K562 (cell line): ENCODE measurements at regions not wholly inside any gene's neighbourhood (a gene's known extent, or its start where the extent isn't known, plus 50 kb on each side); places are given as distances from the start of the nearest gene placed in this dataset.
A peak's percentile ranks its signal among the peaks of the same experiment; 100 is the strongest.

Source experiments
- ATAC-seq: fragments of 200-7000 bp; cut with Tn5 transposase; 3 replicates; pipeline ENCODE4 v1.9.1; 2020; ENCODE audit warnings: moderate library complexity
- BruUV-seq: library from RNA; stranded (reverse); fragments of 400-500 nt; replicated peaks from 2 replicates; lab custom pipeline; 2021; lab: Mats Ljungman, UMichigan
- CTCF ChIA-PET: fragments of 300-600 bp; formaldehyde crosslinking; extraction: SDS; loops from one replicate; lab custom pipeline; 2021; ENCODE audit warnings: low intra/inter-chr PET ratio; lab: Yijun Ruan, JAX
- POLR2A ChIA-PET: fragments of 300-600, 350-650 bp; sonication (Branson Sonifier 250); formaldehyde crosslinking; extraction: SDS; loops from one replicate; lab custom pipeline; 2021; ENCODE audit warnings: antibody characterized with exemption, inconsistent platforms; lab: Yijun Ruan, JAX
- DNase-seq, 4 experiments: peaks; one replicate each; pipeline versions ENCODE4 v3.0.0 to v3.0.0-alpha.2; 2011 to 2018; ENCODE audit warnings: low spot score in 3 of 4, mixed read lengths in 3 of 4; ENCODE audit errors: extremely low read depth in 1 of 4
- FAIRE-seq: peaks from 2 replicates; lab custom pipeline; 2011; peaks lifted over from hg19 to GRCh38; lab: Jason Lieb, UNC
- H2AFZ ChIP-seq: 2 replicates; pipeline ENCODE4 v1.6.0; 2011; ENCODE audit warnings: low read depth, low read length, control low read depth, inconsistent platforms
- H3K27ac ChIP-seq: fragments of 200-600 bp; 3 replicates; pipeline ENCODE4 v1.8.0; 2011; ENCODE audit warnings: low read depth, mild to moderate bottlenecking, control low read depth, inconsistent platforms, low read length, moderate library complexity, mixed read lengths; ENCODE audit errors: extremely low read depth
- H3K27me3 ChIP-seq, 2 experiments: fragments of 300-600 bp in 1 of 2; 2 replicates in 1 of 2; 3 replicates in 1 of 2; pipeline versions ENCODE4 v1.6.0 to v1.8.0; 2011; ENCODE audit warnings: inconsistent platforms in 2 of 2, low read length in 2 of 2, mild to moderate bottlenecking in 1 of 2, mixed read lengths in 1 of 2, moderate library complexity in 1 of 2; ENCODE audit not compliant: control insufficient read depth in 2 of 2, insufficient read depth in 2 of 2
- H3K36me3 ChIP-seq: fragments of 300-600 bp; 3 replicates; pipeline ENCODE4 v1.8.0; 2011; ENCODE audit warnings: mild to moderate bottlenecking, low read length, inconsistent platforms; ENCODE audit not compliant: control insufficient read depth, insufficient read depth
- H3K4me1 ChIP-seq, 2 experiments: fragments of 200-600 bp in 1 of 2; replicated peaks in 1 of 2; 2 replicates in 1 of 2; 3 replicates in 1 of 2; pipeline versions ENCODE4 v1.5.1 to v1.8.0; 2011; ENCODE audit warnings: inconsistent platforms in 2 of 2, low read length in 2 of 2, mild to moderate bottlenecking in 1 of 2, mixed read lengths in 1 of 2, moderate library complexity in 1 of 2; ENCODE audit not compliant: control insufficient read depth in 2 of 2, insufficient read depth in 2 of 2
- H3K4me2 ChIP-seq: 2 replicates; pipeline ENCODE4 v1.6.1; 2011; ENCODE audit warnings: low read length, control low read depth, inconsistent platforms, mixed read lengths; ENCODE audit not compliant: insufficient read depth
- H3K4me3 ChIP-seq: fragments of 200-600 bp; sonication (generic), shearing (Covaris generic); 2 replicates; pipeline ENCODE4 v1.5.1; 2016; ENCODE audit warnings: control low read depth, inconsistent platforms
- H3K79me2 ChIP-seq: fragments of 200-600 bp; 3 replicates; pipeline ENCODE4 v1.8.0; 2011; ENCODE audit warnings: low read length, inconsistent platforms; ENCODE audit not compliant: control insufficient read depth, insufficient read depth
- H3K9ac ChIP-seq, 2 experiments: 2 replicates each; pipeline versions ENCODE4 v1.6.0 to v1.6.1; 2011; ENCODE audit warnings: low read depth in 2 of 2, low read length in 2 of 2, control low read depth in 1 of 2, inconsistent platforms in 1 of 2, mild to moderate bottlenecking in 1 of 2, mixed read lengths in 1 of 2; ENCODE audit not compliant: insufficient read depth in 1 of 2
- H3K9me1 ChIP-seq: one replicate; pipeline ENCODE4 v1.6.0; 2011; ENCODE audit warnings: inconsistent platforms, mild to moderate bottlenecking, low read length, moderate library complexity; ENCODE audit not compliant: control insufficient read depth, insufficient read depth
- H3K9me3 ChIP-seq: replicated peaks from 2 replicates; pipeline ENCODE4 v1.5.1; 2011; ENCODE audit warnings: low read depth, low read length, inconsistent platforms; ENCODE audit not compliant: control insufficient read depth, insufficient read depth
- H4K20me1 ChIP-seq: replicated peaks from 2 replicates; pipeline ENCODE4 v1.6.1; 2011; ENCODE audit warnings: low read length, inconsistent platforms, mixed read lengths; ENCODE audit not compliant: control insufficient read depth, insufficient read depth
- ESRRA ChIP-seq: fragments of 450-650 bp; IDR thresholded peaks from 2 replicates; pipeline ENCODE4 v1.6.1; 2014; ENCODE audit warnings: low read depth, mild to moderate bottlenecking, moderate library complexity, borderline replicate concordance
- MBD2 ChIP-seq: sonication (generic); IDR thresholded peaks from 2 replicates; pipeline ENCODE4 v1.6.1; 2016; ENCODE audit warnings: low read depth, borderline replicate concordance
- MYNN ChIP-seq, 2 experiments: sonication (generic); formaldehyde crosslinking in 1 of 2; IDR thresholded peaks; 2 replicates each; pipeline versions ENCODE4 v1.5.0 to v1.6.1; 2016 to 2020; ENCODE audit warnings: antibody characterized with exemption in 1 of 2, missing genetic modification reagents in 1 of 2
- NFXL1 ChIP-seq: fragments of 450-650 bp; formaldehyde crosslinking; IDR thresholded peaks from 2 replicates; pipeline ENCODE4 v1.4.0; 2021; ENCODE audit warnings: mild to moderate bottlenecking
- USF1 ChIP-seq: sonication (generic); formaldehyde crosslinking; IDR thresholded peaks from 2 replicates; pipeline ENCODE4 v1.9.0; 2022; ENCODE audit warnings: mild to moderate bottlenecking, missing genetic modification reagents
- WGBS: fragments of 100-300 bp; shearing (Covaris generic); methylation state at CpG from one replicate; pipeline ENCODE4 v1.1.6; 2016; ENCODE audit warnings: low coverage, mixed read lengths; ENCODE audit not compliant: insufficient coverage; ENCODE audit errors: missing lambda C conversion rate; 5-methylcytosine and 5-hydroxymethylcytosine counted together
- in situ Hi-C: fragments of 300-500 bp; cut with MboI; formaldehyde crosslinking; loops from 4 replicates; pipeline ENCODE4 v1.15.0; 2018; ENCODE audit warnings: inconsistent platforms, mixed read lengths
- intact Hi-C: fragments of 100-400 bp; cut with micrococcal nuclease; formaldehyde crosslinking; loops from 2 replicates; pipeline ENCODE4 v1.14.2; 2022
- TF ChIP-seq, protein P1 (sequence below): fragments of 450-650 bp; IDR thresholded peaks from 2 replicates; pipeline ENCODE4 v1.6.1; 2016

DNA sequence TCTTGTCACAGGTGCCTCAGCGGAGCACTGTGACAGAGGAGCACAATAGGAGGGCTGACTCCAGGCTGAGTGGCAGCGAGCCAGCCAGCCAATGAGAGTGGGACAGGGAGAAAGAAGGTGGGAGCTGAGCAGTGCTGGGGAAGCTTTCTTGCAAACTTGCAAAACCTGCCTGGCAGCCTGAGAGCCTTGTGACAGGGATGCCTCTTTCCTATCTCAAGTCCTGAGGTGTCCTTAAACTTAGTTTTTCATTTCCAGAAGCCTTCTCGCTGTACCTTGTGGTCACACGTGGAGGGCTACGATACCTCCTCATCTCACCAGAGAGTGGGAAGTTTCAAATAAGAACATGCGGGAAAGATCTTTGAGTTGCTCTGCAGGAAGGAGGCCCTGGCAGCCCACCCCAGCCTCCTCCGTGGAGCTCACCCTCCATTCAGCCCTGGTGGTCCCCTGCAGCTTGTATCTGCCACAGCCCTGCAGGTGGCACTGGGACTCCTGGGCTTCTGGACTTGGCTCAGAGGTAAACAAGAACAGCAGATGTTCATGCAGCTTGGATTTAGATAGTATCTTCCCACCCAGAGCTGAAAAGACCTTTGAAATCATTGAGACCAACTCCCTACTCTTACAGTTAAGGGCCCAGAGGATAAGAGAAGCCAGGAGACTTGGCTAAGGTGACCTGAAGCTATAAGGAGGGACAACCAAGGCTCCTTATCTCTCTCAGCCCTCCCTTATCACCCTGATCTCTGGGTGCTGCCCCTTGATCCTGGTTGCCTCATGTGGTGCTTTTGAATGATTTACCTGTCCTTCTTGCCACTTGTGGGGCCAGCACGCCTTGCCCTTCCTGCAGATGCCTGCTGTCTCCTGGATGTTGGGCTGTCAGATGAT lies 153.5 kb upstream of the MAX start:
- H3K4me3 ChIP-seq = no peak overlapping the region
- no peaks in the 10 kb centered on the region for H3K36me3 ChIP-seq
- CTCF ChIA-PET = no interaction called here
- peak; percentile 38; the same call in 1 of the 3 replicates for ATAC-seq
- in situ Hi-C loops (no loop called here), intact Hi-C loops (no loop called here)
- H3K9me1 ChIP-seq = no peaks in the 10 kb centered on the region
- H2AFZ ChIP-seq = no peak overlapping the region
- 0 out of 2 replicates have a peak, but pooled peaks cover 2% of the 10 kb centered on the region for H3K9me3 ChIP-seq
- TF ChIP-seq USF1 (no peak), MYNN (IDR thresholded peaks at IDR 0.05) (no peak), MYNN (CRISPR knock-in tag; IDR thresholded peaks at IDR 0.05) (no peak), NFXL1 (CRISPR knock-in tag) (no peak), ESRRA (no peak), MBD2 (no peak)
- TF ChIP-seq, protein P1, sequence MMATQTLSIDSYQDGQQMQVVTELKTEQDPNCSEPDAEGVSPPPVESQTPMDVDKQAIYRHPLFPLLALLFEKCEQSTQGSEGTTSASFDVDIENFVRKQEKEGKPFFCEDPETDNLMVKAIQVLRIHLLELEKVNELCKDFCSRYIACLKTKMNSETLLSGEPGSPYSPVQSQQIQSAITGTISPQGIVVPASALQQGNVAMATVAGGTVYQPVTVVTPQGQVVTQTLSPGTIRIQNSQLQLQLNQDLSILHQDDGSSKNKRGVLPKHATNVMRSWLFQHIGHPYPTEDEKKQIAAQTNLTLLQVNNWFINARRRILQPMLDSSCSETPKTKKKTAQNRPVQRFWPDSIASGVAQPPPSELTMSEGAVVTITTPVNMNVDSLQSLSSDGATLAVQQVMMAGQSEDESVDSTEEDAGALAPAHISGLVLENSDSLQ = peak; percentile 53
- H3K79me2 ChIP-seq = no peaks in the 10 kb centered on the region
- H4K20me1 ChIP-seq = no peaks in the 10 kb centered on the region
- POLR2A ChIA-PET = interaction anchor here (0.5 to 0.7 kb wide), 2 partner anchors 28 to 377 kb away, joined by 3 read pairs; no protein-coding TSS in a partner anchor
- no peak overlapping the region for H3K27ac ChIP-seq
- BruUV-seq = no TSS peak
- no peak overlapping the region for H3K9ac ChIP-seq
- no peak overlapping the region for H3K4me2 ChIP-seq
- no peak for DNase-seq
- no peak for FAIRE-seq
- H3K4me1 ChIP-seq = peaks cover 0 to 11% of the 10 kb centered on the region in 2 experiments; a peak in 4 of 5 replicates
- WGBS = 42% methylated on average over 7 of the region's 8 CpGs
- no peaks in the 10 kb centered on the region for H3K27me3 ChIP-seq
